ENCODE measurements at regions not wholly inside any gene's neighbourhood (a gene's known extent, or its start where the extent isn't known, plus 50 kb on each side); places are given as distances from the start of the nearest gene placed in this dataset.

- DNase-seq (ENCODE audit: low read depth, low spot score), result no peak
- TF ChIP-seq CTCF (IDR thresholded peaks at IDR 0.05; ENCODE audit: insufficient read depth, low read length, missing control alignments), result no peak
- POLR2A ChIA-PET, result no interaction called here
- no peak overlapping the region for H3K4me3 ChIP-seq (ENCODE audit: low read depth, low read length)
- CTCF ChIA-PET, result no interaction called here
Measured at GRCh38 chr18:76592981-76593381, 97.9 kb upstream of the ZNF516 start.

GRCh38 chr18:76592096-76592495 is 97.1 kb upstream of the ZNF516 start:
- no peak overlapping the region for H3K4me3 ChIP-seq (ENCODE audit: low read depth, low read length)
- CTCF ChIA-PET, result interaction anchor here (1.1 kb wide), 1 partner anchor 83 kb away, joined by 3 read pairs; no protein-coding TSS in a partner anchor
- no peak for DNase-seq (ENCODE audit: low read depth, low spot score)
- POLR2A ChIA-PET, result no interaction called here
- TF ChIP-seq CTCF (IDR thresholded peaks at IDR 0.05; ENCODE audit: insufficient read depth, low read length, missing control alignments), result no peak

GRCh38 chr18:76589866-76590265 is 94.8 kb upstream of the ZNF516 start:
- ChIA-PET CTCF (interaction anchor here (1.2 kb wide), 1 partner anchor 8 kb away, joined by 3 read pairs; no protein-coding TSS in a partner anchor), POLR2A (interaction anchor here (0.6 kb wide), 1 partner anchor 83 kb away, joined by 3 read pairs; no protein-coding TSS in a partner anchor)
- H3K4me3 ChIP-seq (ENCODE audit: low read depth, low read length), result no peak overlapping the region
- DNase-seq (ENCODE audit: low read depth, low spot score), result no peak
- TF ChIP-seq CTCF (IDR thresholded peaks at IDR 0.05; ENCODE audit: insufficient read depth, low read length, missing control alignments), result no peak

GRCh38 chr18:76589316-76589715 is 94.3 kb upstream of the ZNF516 start:
- ChIA-PET POLR2A (interaction anchor here (0.6 kb wide), 1 partner anchor 84 kb away, joined by 3 read pairs; no protein-coding TSS in a partner anchor), CTCF (no interaction called here)
- TF ChIP-seq CTCF (IDR thresholded peaks at IDR 0.05; ENCODE audit: insufficient read depth, low read length, missing control alignments), result no peak
- DNase-seq (ENCODE audit: low read depth, low spot score), result no peak
- no peak overlapping the region for H3K4me3 ChIP-seq (ENCODE audit: low read depth, low read length)

- TF ChIP-seq CTCF (IDR thresholded peaks at IDR 0.05; ENCODE audit: insufficient read depth, low read length, missing control alignments), result no peak
- H3K4me3 ChIP-seq (ENCODE audit: low read depth, low read length), result peak overlapping the region; percentile 10; the same call in 1 of the 2 replicates
- POLR2A ChIA-PET, result no interaction called here
- no peak for DNase-seq (ENCODE audit: low read depth, low spot score)
- CTCF ChIA-PET, result interaction anchor here (1.1 kb wide), 1 partner anchor 244 kb away, joined by 3 read pairs; no protein-coding TSS in a partner anchor
Measured at GRCh38 chr18:76588601-76589226, 93.7 kb upstream of the ZNF516 start.

- DNase-seq (ENCODE audit: low read depth, low spot score), result no peak
- no peak overlapping the region for H3K4me3 ChIP-seq (ENCODE audit: low read depth, low read length)
- no peak for TF ChIP-seq CTCF (IDR thresholded peaks at IDR 0.05; ENCODE audit: insufficient read depth, low read length, missing control alignments)
- ChIA-PET CTCF (interaction anchor here (1.1 kb wide), 1 partner anchor 243 kb away, joined by 3 read pairs; no protein-coding TSS in a partner anchor), POLR2A (no interaction called here)
Measured at GRCh38 chr18:76587879-76588271, 92.8 kb upstream of the ZNF516 start.

Data from AG04449 (cell line).